H9 (cell line): ENCODE measurements at regions not wholly inside any gene's neighbourhood (a gene's known extent, or its start where the extent isn't known, plus 50 kb on each side); places are given as distances from the start of the nearest gene placed in this dataset.

Source experiments
- DNase-seq: peaks from one replicate; pipeline ENCODE4 v3.0.0-alpha.2; 2017
- H2AFZ ChIP-seq: one replicate; pipeline ENCODE4 v1.6.1; 2013; ENCODE audit warnings: mild to moderate bottlenecking, low read length, control low read depth, moderate library complexity
- H2AK5ac ChIP-seq: 2 replicates; pipeline ENCODE4 v1.6.1; 2013; ENCODE audit warnings: low read length, control low read depth, mixed read lengths; ENCODE audit not compliant: insufficient read length
- H2BK120ac ChIP-seq: one replicate; pipeline ENCODE4 v1.6.1; 2013; ENCODE audit warnings: low read depth, mild to moderate bottlenecking, low read length, control low read depth, inconsistent platforms; ENCODE audit not compliant: poor library complexity, severe bottlenecking
- H2BK12ac ChIP-seq: 2 replicates; pipeline ENCODE4 v1.6.1; 2013; ENCODE audit warnings: low read length, control low read depth, mixed read lengths, low read depth; ENCODE audit not compliant: insufficient read length
- H2BK15ac ChIP-seq: 2 replicates; pipeline ENCODE4 v1.6.1; 2013; ENCODE audit warnings: low read depth, low read length, control low read depth
- H2BK20ac ChIP-seq: one replicate; pipeline ENCODE4 v1.6.1; 2013; ENCODE audit warnings: low read depth, mild to moderate bottlenecking, low read length, control low read depth, inconsistent platforms; ENCODE audit not compliant: poor library complexity, severe bottlenecking
- H2BK5ac ChIP-seq: 2 replicates; pipeline ENCODE4 v1.6.1; 2013; ENCODE audit warnings: low read length, control low read depth, mixed read lengths; ENCODE audit not compliant: insufficient read length
- H3K14ac ChIP-seq: 2 replicates; pipeline ENCODE4 v1.6.1; 2013; ENCODE audit warnings: low read length, control low read depth; ENCODE audit not compliant: insufficient read depth
- H3K18ac ChIP-seq: 2 replicates; pipeline ENCODE4 v1.6.1; 2013; ENCODE audit warnings: low read depth, mild to moderate bottlenecking, mixed read lengths, low read length, control low read depth; ENCODE audit not compliant: insufficient read length
- H3K23ac ChIP-seq: 2 replicates; pipeline ENCODE4 v1.6.1; 2013; ENCODE audit warnings: low read length, control low read depth, mixed read lengths, low read depth; ENCODE audit not compliant: insufficient read length
- H3K23me2 ChIP-seq: 2 replicates; pipeline ENCODE4 v1.6.1; 2013; ENCODE audit warnings: low read depth, mild to moderate bottlenecking, mixed read lengths, low read length, control low read depth; ENCODE audit not compliant: insufficient read length, poor library complexity, severe bottlenecking
- H3K27ac ChIP-seq: 2 replicates; pipeline ENCODE4 v1.5.1; 2013; ENCODE audit warnings: low read length, control low read depth, mixed read lengths, low read depth; ENCODE audit not compliant: insufficient read length
- H3K27me3 ChIP-seq: 2 replicates; pipeline ENCODE4 v1.6.1; 2013; ENCODE audit warnings: low read length, control low read depth, inconsistent platforms; ENCODE audit not compliant: insufficient read depth
- H3K4ac ChIP-seq: 2 replicates; pipeline ENCODE4 v1.6.1; 2013; ENCODE audit warnings: low read depth, mild to moderate bottlenecking, control low read depth, inconsistent platforms, low read length, moderate library complexity
- H3K4me1 ChIP-seq: 2 replicates; pipeline ENCODE4 v1.6.1; 2013; ENCODE audit warnings: low read length, control low read depth, inconsistent platforms; ENCODE audit not compliant: insufficient read depth
- H3K4me2 ChIP-seq: 2 replicates; pipeline ENCODE4 v1.6.1; 2013; ENCODE audit warnings: low read length, control low read depth, mixed read lengths; ENCODE audit not compliant: insufficient read length, insufficient read depth
- H3K56ac ChIP-seq: 2 replicates; pipeline ENCODE4 v1.6.1; 2013; ENCODE audit warnings: low read depth, mild to moderate bottlenecking, mixed read lengths, low read length, control low read depth; ENCODE audit not compliant: insufficient read length
- H3K79me1 ChIP-seq: 2 replicates; pipeline ENCODE4 v1.6.1; 2013; ENCODE audit warnings: low read depth, mild to moderate bottlenecking, moderate library complexity, low read length, control low read depth, inconsistent platforms; ENCODE audit not compliant: insufficient read depth, poor library complexity, severe bottlenecking
- H3K79me2 ChIP-seq: 2 replicates; pipeline ENCODE4 v1.6.1; 2013; ENCODE audit warnings: low read length, control low read depth, inconsistent platforms; ENCODE audit not compliant: insufficient read depth
- H3K9ac ChIP-seq: 2 replicates; pipeline ENCODE4 v1.6.1; 2013; ENCODE audit warnings: low read length, control low read depth, mixed read lengths; ENCODE audit not compliant: insufficient read length; ENCODE audit errors: extremely low read depth
- H3K9me3 ChIP-seq: one replicate; pipeline ENCODE4 v1.6.1; 2013; ENCODE audit warnings: low read depth, low read length, inconsistent platforms; ENCODE audit not compliant: control insufficient read depth
- H3T11ph ChIP-seq: one replicate; pipeline ENCODE4 v1.6.1; 2013; ENCODE audit warnings: mild to moderate bottlenecking, low read length, control low read depth, inconsistent platforms
- H4K20me1 ChIP-seq: one replicate; pipeline ENCODE4 v1.6.1; 2013; ENCODE audit not compliant: control insufficient read depth, insufficient read length, insufficient read depth
- H4K5ac ChIP-seq: 2 replicates; pipeline ENCODE4 v1.6.1; 2013; ENCODE audit warnings: low read depth, mild to moderate bottlenecking, mixed read lengths, low read length, control low read depth; ENCODE audit not compliant: insufficient read length
- H4K8ac ChIP-seq: replicated peaks from 2 replicates; pipeline ENCODE4 v1.6.1; 2013; ENCODE audit warnings: low read length, control low read depth, mixed read lengths, low read depth; ENCODE audit not compliant: insufficient read length
- H4K91ac ChIP-seq: 2 replicates; pipeline ENCODE4 v1.6.1; 2013; ENCODE audit warnings: low read depth, mild to moderate bottlenecking, moderate library complexity, mixed read lengths, low read length, control low read depth; ENCODE audit not compliant: insufficient read length
- H3K27ac Mint-ChIP-seq, 3 experiments: 2 replicates in 2 of 3; 3 replicates in 1 of 3; pipeline ENCODE4 v1.8.0; 2020 to 2021; ENCODE audit warnings: mixed read lengths in 3 of 3, mild to moderate bottlenecking in 1 of 3, moderate library complexity in 1 of 3
- H3K27me3 Mint-ChIP-seq: 2 replicates; pipeline ENCODE4 v1.8.0; 2021; ENCODE audit warnings: low read depth, mild to moderate bottlenecking, moderate library complexity, mixed read lengths
- H3K36me3 Mint-ChIP-seq, 3 experiments: 2 replicates in 2 of 3; 3 replicates in 1 of 3; pipeline ENCODE4 v1.8.0; 2020 to 2021; ENCODE audit warnings: low read depth in 3 of 3, mixed read lengths in 3 of 3; ENCODE audit not compliant: insufficient read depth in 1 of 3
- H3K4me1 Mint-ChIP-seq, 2 experiments: 2 replicates each; pipeline ENCODE4 v1.8.0; 2020; ENCODE audit warnings: mixed read lengths in 2 of 2
- H3K4me3 Mint-ChIP-seq, 2 experiments: 2 replicates in 1 of 2; 3 replicates in 1 of 2; pipeline ENCODE4 v1.8.0; 2020 to 2021; ENCODE audit warnings: mild to moderate bottlenecking in 2 of 2, mixed read lengths in 2 of 2, moderate library complexity in 1 of 2
- H3K9me3 Mint-ChIP-seq, 2 experiments: 2 replicates in 1 of 2; 3 replicates in 1 of 2; pipeline ENCODE4 v1.8.0; 2020; ENCODE audit warnings: mild to moderate bottlenecking in 2 of 2, mixed read lengths in 2 of 2, moderate library complexity in 1 of 2
- WGBS: extraction: QIAGEN DNeasy Blood & Tissue Kit; methylation state at CpG from one replicate; pipeline ENCODE4 v1.1.7; 2013; ENCODE audit warnings: missing lambda C conversion rate, low lambda C conversion rate, mixed read lengths; ENCODE audit not compliant: insufficient read length; ENCODE audit errors: extremely low coverage; 5-methylcytosine and 5-hydroxymethylcytosine counted together
- TF ChIP-seq, protein P1 (sequence below): fragments of 200-600 bp; sonication (generic); conservative IDR thresholded peaks from 3 replicates; pipeline ENCODE4 v1.8.0; 2021; ENCODE audit warnings: antibody characterized with exemption, mild to moderate bottlenecking

DNA sequence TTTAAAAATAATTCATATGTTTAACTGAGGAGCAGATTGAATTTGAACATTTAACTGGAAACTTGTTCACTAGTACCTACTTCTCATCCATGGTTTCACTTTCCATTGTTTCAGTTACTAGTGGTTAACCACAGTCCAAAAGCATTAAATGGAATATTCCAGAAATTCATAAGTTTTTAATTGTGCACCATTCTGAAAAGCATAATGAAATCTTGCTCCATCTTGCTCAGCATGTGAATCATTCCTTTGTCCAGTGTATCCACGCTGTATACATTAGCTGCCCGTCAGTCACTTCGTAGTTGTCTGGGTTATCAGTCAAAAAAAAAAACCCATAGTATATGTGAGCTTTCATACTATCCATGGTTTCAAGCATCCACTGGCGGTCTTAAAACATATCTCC is 217.6 kb downstream of the TPRG1 start:
- H3K27ac ChIP-seq, result no peak overlapping the region
- TF ChIP-seq, protein P1, sequence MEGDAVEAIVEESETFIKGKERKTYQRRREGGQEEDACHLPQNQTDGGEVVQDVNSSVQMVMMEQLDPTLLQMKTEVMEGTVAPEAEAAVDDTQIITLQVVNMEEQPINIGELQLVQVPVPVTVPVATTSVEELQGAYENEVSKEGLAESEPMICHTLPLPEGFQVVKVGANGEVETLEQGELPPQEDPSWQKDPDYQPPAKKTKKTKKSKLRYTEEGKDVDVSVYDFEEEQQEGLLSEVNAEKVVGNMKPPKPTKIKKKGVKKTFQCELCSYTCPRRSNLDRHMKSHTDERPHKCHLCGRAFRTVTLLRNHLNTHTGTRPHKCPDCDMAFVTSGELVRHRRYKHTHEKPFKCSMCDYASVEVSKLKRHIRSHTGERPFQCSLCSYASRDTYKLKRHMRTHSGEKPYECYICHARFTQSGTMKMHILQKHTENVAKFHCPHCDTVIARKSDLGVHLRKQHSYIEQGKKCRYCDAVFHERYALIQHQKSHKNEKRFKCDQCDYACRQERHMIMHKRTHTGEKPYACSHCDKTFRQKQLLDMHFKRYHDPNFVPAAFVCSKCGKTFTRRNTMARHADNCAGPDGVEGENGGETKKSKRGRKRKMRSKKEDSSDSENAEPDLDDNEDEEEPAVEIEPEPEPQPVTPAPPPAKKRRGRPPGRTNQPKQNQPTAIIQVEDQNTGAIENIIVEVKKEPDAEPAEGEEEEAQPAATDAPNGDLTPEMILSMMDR, result no peak
- H3K4me2 ChIP-seq, result no peak overlapping the region
- H3K27me3 Mint-ChIP-seq, result no peaks in the 10 kb centered on the region
- no peak overlapping the region for H3K14ac ChIP-seq
- no peaks in the 10 kb centered on the region for H3K9me3 ChIP-seq
- no peaks in the 10 kb centered on the region for H3K4me1 Mint-ChIP-seq
- no peak overlapping the region for H3K56ac ChIP-seq
- H4K20me1 ChIP-seq, result no peaks in the 10 kb centered on the region
- no peak overlapping the region for H3K18ac ChIP-seq
- no peak overlapping the region for H3K4ac ChIP-seq
- H3K27ac Mint-ChIP-seq, result no peak overlapping the region
- no peaks in the 10 kb centered on the region for H3K79me2 ChIP-seq
- H3K9ac ChIP-seq, result no peak overlapping the region
- no peak overlapping the region for H4K5ac ChIP-seq
- no peak overlapping the region for H2AK5ac ChIP-seq
- no CpG with 5 or more reads among the region's 4 CpGs for WGBS
- no peaks in the 10 kb centered on the region for H3K23me2 ChIP-seq
- no peak overlapping the region for H2BK20ac ChIP-seq
- H3K9me3 Mint-ChIP-seq, result no peaks in the 10 kb centered on the region
- H3T11ph ChIP-seq, result no peak overlapping the region
- no peaks in the 10 kb centered on the region for H3K36me3 Mint-ChIP-seq
- no peak overlapping the region for H2BK12ac ChIP-seq
- H3K23ac ChIP-seq, result no peak overlapping the region
- no peaks in the 10 kb centered on the region for H3K79me1 ChIP-seq
- H3K27me3 ChIP-seq, result no peaks in the 10 kb centered on the region
- no peak overlapping the region for H4K91ac ChIP-seq
- no peak for DNase-seq
- H2BK120ac ChIP-seq, result no peak overlapping the region
- H2BK15ac ChIP-seq, result no peak overlapping the region
- no peak overlapping the region for H2AFZ ChIP-seq
- no peak overlapping the region for H3K4me3 Mint-ChIP-seq
- H2BK5ac ChIP-seq, result no peak overlapping the region
- no peak overlapping the region for H4K8ac ChIP-seq
- H3K4me1 ChIP-seq, result no peaks in the 10 kb centered on the region
